PC-3 (cell line): ENCODE measurements at regions not wholly inside any gene's neighbourhood (a gene's known extent, or its start where the extent isn't known, plus 50 kb on each side); places are given as distances from the start of the nearest gene placed in this dataset.

Experiments used
- CTCF ChIP-seq: fragments of 300-600 bp; sonication (generic); conservative IDR thresholded peaks from 2 replicates; pipeline ENCODE4 v1.5.1; 2017; ENCODE audit warnings: antibody characterized with exemption, low read depth, mild to moderate bottlenecking, low read length
- EZH2 ChIP-seq: fragments of 300-600 bp; sonication (generic); IDR thresholded peaks from one replicate; pipeline ENCODE4 v1.6.1; 2017; ENCODE audit warnings: antibody characterized with exemption, mild to moderate bottlenecking, low read length; ENCODE audit not compliant: unreplicated experiment
- EZH2phosphoT487 ChIP-seq: fragments of 300-600 bp; sonication (generic); IDR thresholded peaks from 2 replicates; pipeline ENCODE4 v1.6.1; 2018; ENCODE audit warnings: mild to moderate bottlenecking, antibody characterized with exemption, low read length, borderline replicate concordance

GRCh38 chr12:86698641-86698980 lies 442.4 kb upstream of the MGAT4C start:
- TF ChIP-seq EZH2phosphoT487, result no peak
- no peak for TF ChIP-seq CTCF
- no peak for TF ChIP-seq EZH2
